Loucy (cell line): ENCODE measurements at regions not wholly inside any gene's neighbourhood (a gene's known extent, or its start where the extent isn't known, plus 50 kb on each side); places are given as distances from the start of the nearest gene placed in this dataset.

Experiments used
- H2AFZ ChIP-seq: fragments of 200-600 bp; sonication (generic); 2 replicates; pipeline ENCODE4 v1.6.0; 2016; ENCODE audit warnings: antibody characterized with exemption, mild to moderate bottlenecking, low read length, moderate library complexity
- H3F3A ChIP-seq: fragments of 200-600 bp; 2 replicates; pipeline ENCODE4 v1.6.0; 2016; ENCODE audit warnings: antibody characterized with exemption, low read depth, mild to moderate bottlenecking
- H3K27me3 ChIP-seq: fragments of 200-600 bp; sonication (generic); 2 replicates; pipeline ENCODE4 v1.6.1; 2014; ENCODE audit warnings: low read length, mild to moderate bottlenecking; ENCODE audit not compliant: insufficient read depth, poor library complexity, severe bottlenecking
- H3K36me3 ChIP-seq: fragments of 200-600 bp; sonication (generic); 2 replicates; pipeline ENCODE4 v1.6.1; 2016; ENCODE audit warnings: low read length; ENCODE audit not compliant: insufficient read depth
- H3K4me1 ChIP-seq: fragments of 200-600 bp; sonication (generic); 2 replicates; pipeline ENCODE4 v1.5.1; 2014; ENCODE audit warnings: low read length, mild to moderate bottlenecking; ENCODE audit not compliant: insufficient read depth, poor library complexity, severe bottlenecking
- H3K4me2 ChIP-seq: fragments of 200-600 bp; sonication (generic); 2 replicates; pipeline ENCODE4 v1.6.0; 2014; ENCODE audit warnings: antibody characterized with exemption, low read length, low read depth, mild to moderate bottlenecking; ENCODE audit not compliant: poor library complexity, severe bottlenecking
- H3K4me3 ChIP-seq: fragments of 200-600 bp; sonication (generic); 2 replicates; pipeline ENCODE4 v1.5.1; 2014; ENCODE audit warnings: low read length, mild to moderate bottlenecking, mixed read lengths; ENCODE audit not compliant: poor library complexity, severe bottlenecking
- H3K79me2 ChIP-seq: fragments of 200-600 bp; sonication (generic); 2 replicates; pipeline ENCODE4 v1.6.1; 2014; ENCODE audit warnings: low read length; ENCODE audit not compliant: insufficient read depth
- H3K9ac ChIP-seq: fragments of 200-600 bp; sonication (generic); 2 replicates; pipeline ENCODE4 v1.6.0; 2014; ENCODE audit warnings: mild to moderate bottlenecking, low read depth, low read length, moderate library complexity; ENCODE audit not compliant: poor library complexity, severe bottlenecking
- H3K9me2 ChIP-seq: fragments of 200-600 bp; sonication (generic); replicated peaks from 2 replicates; pipeline ENCODE4 v1.6.1; 2016; ENCODE audit warnings: low read depth, low read length, mixed read lengths
- H3K9me3 ChIP-seq: fragments of 200-600 bp; sonication (generic); 2 replicates; pipeline ENCODE4 v1.6.1; 2014; ENCODE audit warnings: mild to moderate bottlenecking, antibody characterized with exemption, low read length, low read depth; ENCODE audit not compliant: insufficient read depth
- H4K20me1 ChIP-seq: fragments of 200-600 bp; sonication (generic); 2 replicates; pipeline ENCODE4 v1.6.0; 2014; ENCODE audit warnings: antibody characterized with exemption, low read length, mild to moderate bottlenecking; ENCODE audit not compliant: insufficient read depth, poor library complexity, severe bottlenecking
- CTCF ChIP-seq: fragments of 200-600 bp; sonication (generic); conservative IDR thresholded peaks from 2 replicates; pipeline ENCODE4 v1.5.1; 2014; ENCODE audit warnings: mild to moderate bottlenecking, antibody characterized with exemption, low read length
- EZH2phosphoT487 ChIP-seq: fragments of 200-600 bp; IDR thresholded peaks from 2 replicates; pipeline ENCODE4 v1.6.1; 2018; ENCODE audit warnings: antibody characterized with exemption, mild to moderate bottlenecking, moderate library complexity, borderline replicate concordance

DNA sequence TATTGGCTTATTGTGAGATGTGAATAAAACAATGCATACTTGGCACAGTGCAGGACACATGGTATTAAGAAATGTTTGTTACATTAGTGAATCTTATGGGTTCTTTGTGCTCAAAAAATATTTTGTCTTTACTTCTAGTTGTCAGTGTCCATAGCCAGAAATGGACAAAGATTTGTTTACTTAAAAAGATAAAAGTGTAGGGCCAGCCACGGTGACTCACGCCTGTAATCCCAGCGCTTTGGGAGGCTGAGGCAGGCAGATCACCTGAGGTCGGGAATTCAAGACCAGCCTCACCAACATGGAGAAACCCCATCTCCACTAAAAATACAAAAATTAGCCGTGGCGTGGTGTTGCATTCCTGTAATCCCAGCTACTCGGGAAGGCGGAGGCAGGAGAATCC lies 654.6 kb upstream of the NEGR1 start:
- TF ChIP-seq CTCF (no peak), EZH2phosphoT487 (no peak)
- no peaks in the 10 kb centered on the region for H4K20me1 ChIP-seq
- no peaks in the 10 kb centered on the region for H3K27me3 ChIP-seq
- H3F3A ChIP-seq = no peaks in the 10 kb centered on the region
- H3K79me2 ChIP-seq = no peaks in the 10 kb centered on the region
- no peak overlapping the region for H3K4me3 ChIP-seq
- no peaks in the 10 kb centered on the region for H3K9me3 ChIP-seq
- no peaks in the 10 kb centered on the region for H3K36me3 ChIP-seq
- H2AFZ ChIP-seq = no peak overlapping the region
- no peaks in the 10 kb centered on the region for H3K4me1 ChIP-seq
- H3K4me2 ChIP-seq = no peak overlapping the region
- H3K9me2 ChIP-seq = no peaks in the 10 kb centered on the region
- no peak overlapping the region for H3K9ac ChIP-seq

GRCh38 chr1:72936151-72936740 lies 653.9 kb upstream of the NEGR1 start:
- Histone ChIP-seq H3K4me3 (no peak overlapping the region), H3K9me3 (no peaks in the 10 kb centered on the region), H3K9me2 (no peaks in the 10 kb centered on the region), H3K4me2 (no peak overlapping the region), H3K36me3 (no peaks in the 10 kb centered on the region), H3K79me2 (no peaks in the 10 kb centered on the region), H2AFZ (no peak overlapping the region), H3F3A (no peaks in the 10 kb centered on the region), H4K20me1 (no peaks in the 10 kb centered on the region), H3K9ac (no peak overlapping the region), H3K27me3 (no peaks in the 10 kb centered on the region), H3K4me1 (no peaks in the 10 kb centered on the region)
- TF ChIP-seq CTCF = no peak
- no peak for TF ChIP-seq EZH2phosphoT487

GRCh38 chr1:72932025-72932424 lies 649.7 kb upstream of the NEGR1 start:
- no peaks in the 10 kb centered on the region for H3K9me3 ChIP-seq
- TF ChIP-seq EZH2phosphoT487 (no peak), CTCF (no peak)
- H3K9ac ChIP-seq = no peak overlapping the region
- no peak overlapping the region for H3K4me3 ChIP-seq
- H2AFZ ChIP-seq = no peak overlapping the region
- H3K27me3 ChIP-seq = no peaks in the 10 kb centered on the region
- H3F3A ChIP-seq = no peaks in the 10 kb centered on the region
- H3K36me3 ChIP-seq = no peaks in the 10 kb centered on the region
- no peaks in the 10 kb centered on the region for H3K9me2 ChIP-seq
- H3K4me2 ChIP-seq = no peak overlapping the region
- no peaks in the 10 kb centered on the region for H3K79me2 ChIP-seq
- H3K4me1 ChIP-seq = no peaks in the 10 kb centered on the region
- H4K20me1 ChIP-seq = no peaks in the 10 kb centered on the region
